Prostate gland (tissue), 2 donors: ENCODE measurements at regions not wholly inside any gene's neighbourhood (a gene's known extent, or its start where the extent isn't known, plus 50 kb on each side); places are given as distances from the start of the nearest gene placed in this dataset.

ENCODE experiments used
- DNase-seq: peaks from one replicate; pipeline ENCODE4 v3.0.0-alpha.2; 2019; ENCODE audit warnings: low spot score
- H3K27ac ChIP-seq, 2 donors: fragments of 200-600 bp; sonication (generic); 2 replicates each; pipeline ENCODE4 v1.5.1; 2017 to 2019
- H3K27me3 ChIP-seq: fragments of 200-600 bp; sonication (generic); replicated peaks from 2 replicates; pipeline ENCODE4 v1.5.1; 2019; ENCODE audit not compliant: insufficient read depth
- H3K36me3 ChIP-seq, 2 donors: fragments of 200-600 bp; sonication (generic); 1 replicate in 1 of 2; 2 replicates in 1 of 2; pipeline versions ENCODE4 v1.5.1 to v1.8.1; 2017 to 2019
- H3K4me1 ChIP-seq: fragments of 200-600 bp; sonication (generic); replicated peaks from 2 replicates; pipeline ENCODE4 v1.5.1; 2019
- H3K4me3 ChIP-seq, 2 donors: fragments of 200-600 bp; sonication (generic); 2 replicates each; pipeline ENCODE4 v1.5.1; 2017 to 2019
- H3K9me3 ChIP-seq: fragments of 200-600 bp; sonication (generic); 2 replicates; pipeline ENCODE4 v1.5.1; 2017
- CTCF ChIP-seq, 4 experiments: fragments of 200-600 bp in 2 of 4; fragments of 450-650 bp in 2 of 4; sonication (generic) in 2 of 4; IDR thresholded peaks; 1 replicate in 3 of 4; 2 replicates in 1 of 4; pipeline ENCODE4 v1.5.1; 2016 to 2019; ENCODE audit warnings: antibody characterized with exemption in 4 of 4, mild to moderate bottlenecking in 2 of 4, moderate library complexity in 2 of 4
- POLR2A ChIP-seq: fragments of 450-650 bp; IDR thresholded peaks from one replicate; pipeline ENCODE4 v1.6.1; 2016; ENCODE audit warnings: antibody characterized with exemption, mild to moderate bottlenecking
- POLR2AphosphoS5 ChIP-seq: sonication (generic); formaldehyde crosslinking; IDR thresholded peaks from one replicate; pipeline ENCODE4 v1.6.1; 2017; ENCODE audit warnings: antibody characterized with exemption
- WGBS: methylation state at CpG from one replicate; pipeline ENCODE4 v1.1.5; 2018; 5-methylcytosine and 5-hydroxymethylcytosine counted together
- intact Hi-C: fragments of 100-400 bp; cut with DNase I; formaldehyde crosslinking; loops from one replicate; pipeline ENCODE4 v1.14.2; 2022

DNA sequence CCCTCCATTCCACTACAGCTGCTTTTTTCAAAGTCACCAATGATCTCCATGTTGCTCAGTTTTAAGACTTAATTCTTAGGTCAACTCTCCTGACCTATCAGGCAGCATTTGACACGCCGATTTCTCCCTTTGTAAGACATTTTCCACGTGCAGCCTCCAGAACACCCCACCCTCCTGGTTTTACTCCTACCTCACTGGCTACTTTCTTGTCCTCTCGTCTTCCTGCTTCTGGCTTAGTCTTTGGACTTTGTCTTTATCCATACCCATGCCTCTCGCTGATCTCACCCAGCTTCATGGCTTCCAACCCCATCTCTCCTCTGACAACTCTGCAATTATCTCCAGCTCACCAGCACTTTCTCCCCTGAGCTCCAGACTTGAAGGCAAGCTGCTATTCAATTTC lies 99.3 kb upstream of the UMPS start:
- H3K27ac ChIP-seq: no peak overlapping the region
- no peaks in the 10 kb centered on the region for H3K4me1 ChIP-seq
- H3K4me3 ChIP-seq: no peak overlapping the region
- no peaks in the 10 kb centered on the region for H3K27me3 ChIP-seq
- no peaks in the 10 kb centered on the region for H3K9me3 ChIP-seq
- no peak for DNase-seq
- H3K36me3 ChIP-seq: no peaks in the 10 kb centered on the region
- intact Hi-C loops: no loop called here
- no peak for TF ChIP-seq CTCF (IDR thresholded peaks at IDR 0.05)
- TF ChIP-seq POLR2AphosphoS5: no peak
- no peak for TF ChIP-seq POLR2A
- WGBS: 89% methylated on average over 5 of the region's 5 CpGs

DNA sequence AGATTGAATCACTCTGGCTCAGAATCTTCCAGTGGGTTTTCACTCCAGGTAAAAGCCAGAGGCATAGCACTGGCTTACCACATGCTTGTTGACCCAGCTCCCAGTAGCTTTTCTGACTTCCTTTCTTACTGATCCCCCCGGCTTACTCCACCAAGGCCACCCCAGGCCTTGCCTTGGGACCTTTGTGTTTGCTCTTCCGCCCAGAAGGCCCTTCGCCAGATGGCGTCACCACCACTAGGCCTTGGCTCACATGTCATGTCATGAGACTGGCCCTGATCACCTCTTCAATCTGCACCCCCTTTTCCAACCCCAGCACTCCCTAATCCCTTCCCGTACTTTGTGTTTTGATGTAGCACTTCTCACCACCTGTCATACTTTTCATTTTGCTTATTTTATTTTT lies 98.5 kb upstream of the UMPS start:
- no peaks in the 10 kb centered on the region for H3K9me3 ChIP-seq
- 94% methylated on average over 5 of the region's 5 CpGs for WGBS
- no peaks in the 10 kb centered on the region for H3K36me3 ChIP-seq
- no peak overlapping the region for H3K27ac ChIP-seq
- TF ChIP-seq POLR2A: no peak
- no peak for TF ChIP-seq CTCF (IDR thresholded peaks at IDR 0.05)
- no peak for TF ChIP-seq POLR2AphosphoS5
- H3K4me3 ChIP-seq: no peak overlapping the region
- intact Hi-C loops: no loop called here
- H3K4me1 ChIP-seq: no peaks in the 10 kb centered on the region
- H3K27me3 ChIP-seq: no peaks in the 10 kb centered on the region
- no peak for DNase-seq

DNA sequence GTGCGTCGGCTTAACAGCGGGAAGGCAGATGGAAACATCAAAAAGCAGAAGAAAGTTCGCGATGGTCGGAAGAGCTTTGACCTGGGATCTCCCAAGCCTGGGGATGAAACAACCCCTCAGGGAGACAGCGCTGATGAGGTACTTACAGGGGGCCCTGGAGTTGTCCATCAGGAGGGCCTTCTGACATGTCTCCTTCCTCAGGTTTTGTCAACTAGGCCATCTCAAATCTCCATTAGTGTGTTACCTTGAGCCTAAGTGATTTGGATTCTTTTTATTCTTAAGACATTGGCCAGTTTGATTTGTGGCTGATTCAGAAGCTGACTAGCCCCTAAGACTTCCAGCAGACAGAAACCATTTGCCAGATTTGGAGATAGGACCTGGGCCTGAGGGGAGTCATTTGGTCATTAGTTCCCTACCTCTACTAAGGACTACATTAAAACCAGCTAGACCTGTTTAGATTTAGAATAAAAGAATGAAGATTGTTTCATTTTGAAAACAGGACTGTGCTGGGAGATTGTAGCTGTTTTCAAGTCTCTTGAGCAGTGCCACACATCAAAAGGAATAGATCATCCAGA lies 97.6 kb upstream of the UMPS start:
- Histone ChIP-seq H3K36me3 (no peaks in the 10 kb centered on the region), H3K27me3 (no peaks in the 10 kb centered on the region), H3K4me1 (no peaks in the 10 kb centered on the region), H3K4me3 (no peak overlapping the region), H3K9me3 (no peaks in the 10 kb centered on the region), H3K27ac (no peak overlapping the region)
- 94% methylated on average over 7 of the region's 7 CpGs for WGBS
- DNase-seq: no peak
- TF ChIP-seq POLR2A: no peak
- no peak for TF ChIP-seq POLR2AphosphoS5
- TF ChIP-seq CTCF (IDR thresholded peaks at IDR 0.05): no peak
- intact Hi-C loops: no loop called here

GRCh38 chr3:124633524-124633923 lies 96.7 kb upstream of the UMPS start:
- Histone ChIP-seq H3K9me3 (no peaks in the 10 kb centered on the region), H3K4me3 (no peak overlapping the region), H3K4me1 (no peaks in the 10 kb centered on the region), H3K36me3 (no peaks in the 10 kb centered on the region), H3K27ac (no peak overlapping the region), H3K27me3 (no peaks in the 10 kb centered on the region)
- DNase-seq: no peak
- WGBS: 97% methylated on average over 3 of the region's 3 CpGs
- TF ChIP-seq CTCF (IDR thresholded peaks at IDR 0.05) (no peak), POLR2AphosphoS5 (no peak), POLR2A (no peak)
- intact Hi-C loops: no loop called here

GRCh38 chr3:124634210-124635168 lies 95.8 kb upstream of the UMPS start:
- no peak for TF ChIP-seq POLR2AphosphoS5
- no peak for TF ChIP-seq POLR2A
- TF ChIP-seq CTCF (IDR thresholded peaks at IDR 0.05): no peak
- intact Hi-C loops: no loop called here
- Histone ChIP-seq H3K9me3 (no peaks in the 10 kb centered on the region), H3K4me3 (no peak overlapping the region), H3K27ac (no peak overlapping the region), H3K4me1 (no peaks in the 10 kb centered on the region), H3K36me3 (no peaks in the 10 kb centered on the region), H3K27me3 (no peaks in the 10 kb centered on the region)
- DNase-seq: no peak
- WGBS: 90% methylated on average over 15 of the region's 15 CpGs
